HG02678 (cell line): ENCODE measurements at regions not wholly inside any gene's neighbourhood (a gene's known extent, or its start where the extent isn't known, plus 50 kb on each side); places are given as distances from the start of the nearest gene placed in this dataset.
"Not testable (repeated sequence)": the region's sequence is repeated elsewhere in the genome, so short reads cannot be mapped to it uniquely, and the experiment has no call there.

Experiments used
- ATAC-seq: cut with Tn5 transposase; IDR thresholded peaks from one replicate; pipeline ENCODE4 v1.9.1; 2021; ENCODE audit warnings: mild to moderate bottlenecking, moderate library complexity; ENCODE audit not compliant: unreplicated experiment

DNA sequence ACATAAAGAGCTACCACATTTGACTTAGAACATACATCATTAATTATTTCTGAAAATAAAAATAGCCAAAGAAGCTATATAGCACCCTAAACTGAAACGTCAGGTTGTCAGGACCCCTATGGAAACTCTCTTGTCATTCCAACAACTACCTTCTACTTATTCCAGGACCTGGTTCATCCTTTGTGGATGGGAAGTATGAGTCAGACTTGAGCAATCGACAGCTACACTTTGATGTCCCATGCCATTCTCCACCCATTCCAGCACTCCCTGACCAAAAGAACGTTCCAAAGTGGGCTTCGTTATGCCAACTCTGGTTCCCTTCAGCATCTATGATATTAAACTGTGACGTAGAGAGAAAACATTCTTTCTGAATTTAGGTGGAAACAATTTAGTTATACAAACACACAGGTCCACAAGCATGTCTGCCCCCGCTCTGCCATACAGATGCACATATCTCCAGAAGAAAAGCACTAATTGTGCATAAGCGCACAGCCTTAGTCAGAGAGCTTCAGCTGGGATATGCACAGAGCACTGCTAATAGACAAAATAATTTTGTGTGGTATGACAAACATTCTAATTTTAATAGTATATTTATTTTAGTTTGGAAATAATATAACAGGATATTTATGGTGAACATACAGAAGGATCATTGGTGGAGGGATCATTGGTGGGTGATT is 723.1 kb upstream of the B3GALT2 start:
- no peak for ATAC-seq

DNA sequence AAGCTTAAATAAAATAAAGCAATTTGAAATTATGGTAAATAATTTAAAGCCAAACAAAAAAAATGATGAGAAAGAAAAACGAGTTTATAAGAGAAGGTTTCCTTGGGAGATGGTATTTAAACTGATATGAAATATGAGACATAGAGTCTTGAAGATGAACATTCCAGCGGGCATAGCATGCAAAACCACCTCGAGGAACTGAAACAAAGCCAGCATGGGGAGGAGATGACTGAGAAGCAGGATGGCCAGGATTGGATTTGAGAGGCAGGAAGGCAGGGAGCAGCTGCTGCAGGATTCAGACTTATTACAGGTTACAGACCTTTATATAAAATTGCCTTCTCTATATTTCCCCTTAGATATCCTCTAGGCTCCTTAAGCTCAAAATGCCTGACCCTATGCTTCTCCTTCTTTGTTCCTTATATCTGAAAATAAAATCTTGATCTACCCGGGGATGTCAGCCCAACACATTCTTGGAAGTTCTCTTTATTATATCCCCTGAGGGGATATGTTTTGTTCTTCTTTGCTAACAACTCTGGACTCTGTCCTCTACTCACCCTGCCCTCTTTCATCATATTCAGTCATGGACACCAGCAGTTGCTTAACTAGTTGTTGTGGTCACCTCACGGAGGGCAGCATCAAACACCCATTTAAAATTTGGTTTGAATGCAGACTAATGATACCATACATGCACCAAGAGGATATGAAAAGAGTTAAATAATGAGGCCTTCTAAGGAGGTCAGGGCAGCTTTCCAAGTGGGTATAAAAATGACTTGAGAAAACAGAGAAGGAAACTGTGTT is 719.1 kb upstream of the B3GALT2 start:
- ATAC-seq = no peak

DNA sequence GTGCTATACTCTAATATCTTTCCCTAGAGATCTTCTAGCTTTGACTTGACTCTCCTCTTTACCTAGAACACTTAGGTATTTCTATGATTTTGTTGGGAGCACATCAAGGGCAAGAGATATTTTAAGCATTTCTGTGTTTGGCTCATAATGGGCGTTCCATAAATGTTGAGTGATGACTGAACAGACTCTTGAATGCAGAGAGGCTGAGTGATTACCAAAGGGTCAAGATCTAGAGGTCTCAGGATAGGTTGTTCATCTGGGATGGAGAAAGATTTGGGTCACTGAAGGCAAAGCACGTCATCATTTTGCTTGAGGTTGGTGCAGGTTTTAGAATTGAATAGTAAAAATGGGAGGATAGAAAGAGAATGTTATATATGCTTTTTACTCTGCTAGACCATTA is 705.4 kb upstream of the B3GALT2 start:
- no peak for ATAC-seq

- no peak for ATAC-seq
These were observed 704.5 kb upstream of the B3GALT2 start for GRCh38 chr1:193890935-193891334.

DNA sequence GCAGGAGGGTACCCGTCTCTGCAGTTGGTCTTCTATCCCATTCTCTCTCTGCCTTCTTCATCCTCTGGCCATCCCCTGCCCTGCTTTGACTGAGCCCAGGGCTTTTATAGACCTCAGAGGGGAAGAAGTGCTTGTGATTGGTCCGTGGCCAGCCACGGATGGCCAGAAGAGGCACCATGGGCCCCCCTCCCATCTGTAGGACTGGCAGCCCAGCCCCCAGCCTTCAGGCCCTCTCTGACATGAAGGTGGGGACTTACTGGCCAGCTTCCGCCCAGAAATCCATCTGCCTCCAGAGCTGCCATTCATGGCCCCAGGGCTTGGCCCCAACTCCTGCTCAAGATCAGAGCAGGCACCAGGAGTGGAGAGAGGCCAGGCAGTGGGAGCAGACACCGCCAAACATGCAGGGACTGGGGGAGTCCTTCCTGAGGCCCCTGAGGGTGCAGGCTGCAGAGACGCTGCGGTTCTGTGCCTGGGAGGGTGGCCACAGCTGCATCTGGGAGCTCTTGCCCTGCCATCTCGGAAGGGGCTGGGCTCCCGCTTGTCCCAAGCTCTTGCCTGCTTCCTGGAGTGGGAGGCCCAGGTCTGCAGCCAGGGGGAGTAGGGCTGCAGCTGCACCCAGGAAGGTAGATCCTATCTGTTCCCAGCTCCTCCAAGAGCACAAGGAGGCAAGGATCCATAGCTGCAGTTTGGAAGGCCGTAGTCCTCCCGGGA is 698.6 kb upstream of the B3GALT2 start:
- no peak for ATAC-seq

- not testable (repeated sequence) for ATAC-seq
These were observed 691.5 kb upstream of the B3GALT2 start for GRCh38 chr1:193877920-193878319.

DNA sequence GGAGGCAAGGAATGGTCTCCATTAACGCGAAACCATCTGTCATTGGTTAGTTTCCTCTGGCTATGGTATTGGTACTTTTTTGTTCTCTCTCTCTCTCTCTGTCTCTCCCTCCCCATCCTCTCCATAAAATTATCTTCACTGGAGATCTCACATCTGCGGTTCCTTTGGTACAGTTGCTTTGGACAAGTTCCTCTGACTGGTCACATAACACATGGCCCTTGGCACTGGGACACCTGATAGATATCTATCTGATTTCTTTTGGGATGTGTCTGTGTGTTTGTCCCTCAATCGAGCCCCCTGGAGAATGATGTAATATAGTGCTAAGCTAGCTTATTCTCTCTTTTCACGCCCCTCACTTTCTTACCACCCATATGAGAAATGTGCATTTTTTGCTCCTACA is 682.0 kb upstream of the B3GALT2 start:
- no peak for ATAC-seq

DNA sequence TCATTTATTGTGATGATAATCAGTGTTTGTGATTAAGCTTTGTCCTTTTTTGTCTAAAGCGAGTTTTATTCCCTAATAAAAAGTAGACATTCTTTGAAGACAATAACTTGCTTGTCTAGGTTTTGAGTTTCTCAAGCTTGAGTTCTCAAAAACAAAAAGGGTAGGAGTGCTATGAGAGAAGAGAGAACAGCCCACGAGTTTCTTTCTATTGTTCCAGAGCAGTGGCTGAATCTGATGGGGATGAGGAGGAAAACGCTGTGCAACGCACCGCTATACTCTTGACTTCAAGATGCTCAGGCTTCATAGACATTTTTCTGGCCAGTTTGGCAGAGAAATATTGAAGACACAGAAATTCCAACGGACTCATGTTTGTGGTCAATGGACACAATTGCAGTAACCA is 669.8 kb upstream of the B3GALT2 start:
- ATAC-seq = no peak

DNA sequence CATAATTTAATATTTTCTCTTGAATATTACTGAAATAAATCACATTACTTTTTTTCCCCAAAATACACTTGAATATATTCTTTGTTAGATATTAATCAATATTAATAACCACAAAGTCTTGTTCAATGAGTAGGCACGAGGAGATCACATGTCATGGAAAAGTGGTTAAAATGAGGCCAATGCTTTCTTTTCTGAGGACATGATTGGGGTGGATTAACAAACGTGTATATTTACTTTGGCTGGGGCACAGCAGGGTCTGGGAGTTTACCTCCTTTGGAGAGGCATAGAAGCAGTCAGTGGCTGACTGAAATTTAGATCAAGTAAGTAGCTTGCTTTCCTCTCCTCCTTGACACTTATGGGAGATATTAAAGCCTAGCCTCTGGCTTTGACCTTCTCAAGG is 664.3 kb upstream of the B3GALT2 start:
- no peak for ATAC-seq

DNA sequence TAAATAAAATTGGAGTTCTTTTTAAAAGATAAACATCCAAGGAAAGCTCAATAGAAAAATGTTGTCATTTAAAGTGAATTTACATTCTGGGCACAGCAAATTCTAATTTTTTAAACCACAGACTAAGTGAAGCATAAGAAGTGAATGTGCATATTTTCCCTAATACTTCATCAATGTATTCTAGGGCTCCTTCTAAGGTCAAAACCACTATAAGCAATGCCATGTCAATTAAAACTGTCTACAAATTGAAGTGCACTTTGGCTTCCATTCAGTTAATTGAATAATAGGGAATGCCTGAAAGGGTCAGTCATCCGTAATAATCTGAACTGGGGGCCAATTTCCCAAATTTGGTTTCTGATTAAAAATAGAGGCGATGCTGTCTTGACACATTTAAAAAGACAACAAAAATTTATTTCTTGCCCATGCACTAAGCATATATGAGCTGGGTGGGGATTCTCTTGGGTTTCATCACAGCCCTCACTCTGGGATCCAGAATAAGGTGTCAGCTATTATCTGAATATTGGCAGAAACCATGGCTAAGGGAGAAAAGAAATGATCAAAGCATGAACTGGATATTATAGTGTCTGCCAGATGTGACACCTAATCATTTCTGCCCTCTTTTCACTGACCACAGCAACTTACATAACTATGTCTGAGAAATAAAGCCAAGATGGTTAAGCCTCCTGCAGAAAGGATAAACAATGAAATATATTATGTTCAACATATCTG is 660.6 kb upstream of the B3GALT2 start:
- no peak for ATAC-seq

DNA sequence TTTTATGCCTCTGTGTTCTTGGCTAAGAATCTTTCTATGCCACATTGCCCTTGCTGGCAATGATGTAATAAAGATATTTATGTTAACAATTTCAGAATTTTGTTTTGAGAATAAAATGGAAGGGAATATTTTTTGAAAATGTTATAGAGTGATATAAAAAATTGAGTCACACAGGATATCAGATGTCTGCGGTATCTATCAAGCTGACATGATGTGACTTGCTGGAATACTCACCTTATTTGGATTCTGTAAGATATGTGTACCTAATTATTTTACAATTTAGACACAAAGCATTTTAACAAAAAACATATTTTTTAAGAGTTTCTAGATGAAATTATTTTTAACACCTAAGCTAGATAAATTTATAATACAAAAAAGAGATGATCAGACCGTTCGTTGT is 660.0 kb upstream of the B3GALT2 start:
- no peak for ATAC-seq

DNA sequence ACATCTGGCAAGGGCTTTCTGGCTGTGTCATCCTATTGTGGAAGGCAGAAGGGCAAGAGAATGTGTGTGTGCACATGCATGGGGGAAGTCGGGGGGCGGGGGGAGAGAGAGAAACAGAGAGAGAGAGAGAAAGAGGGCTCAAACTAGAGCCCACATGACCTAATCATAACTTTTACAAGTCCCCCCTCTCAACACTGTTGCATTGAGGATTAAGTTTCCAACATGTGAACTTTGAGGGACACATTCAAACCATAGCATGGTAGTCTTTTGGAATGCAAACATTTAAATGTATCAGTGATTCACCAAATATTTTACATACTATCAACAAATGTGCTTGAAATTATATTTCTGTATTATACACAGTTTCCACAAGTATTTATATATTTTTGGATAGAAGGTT is 655.4 kb upstream of the B3GALT2 start:
- no peak for ATAC-seq

- no peak for ATAC-seq
These were observed 645.1 kb upstream of the B3GALT2 start for GRCh38 chr1:193831465-193831864.

DNA sequence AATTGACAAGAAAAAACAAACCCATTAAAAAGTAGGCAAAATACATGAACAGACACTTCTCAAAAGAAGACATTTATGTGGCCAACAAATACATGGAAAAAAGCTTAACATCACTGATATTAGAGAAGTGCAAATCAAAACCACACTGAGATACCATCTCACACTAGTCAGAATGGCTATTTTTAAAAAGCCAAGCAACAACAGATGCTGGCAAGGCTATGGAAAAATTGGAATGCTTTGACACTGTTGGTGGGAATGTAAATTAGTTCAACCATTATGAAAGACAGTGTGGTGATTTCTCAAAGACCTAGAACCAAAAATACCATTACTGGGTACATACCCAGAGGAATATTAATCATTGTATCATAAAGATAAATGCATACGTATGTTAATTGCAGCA is 641.1 kb upstream of the B3GALT2 start:
- ATAC-seq = no peak

DNA sequence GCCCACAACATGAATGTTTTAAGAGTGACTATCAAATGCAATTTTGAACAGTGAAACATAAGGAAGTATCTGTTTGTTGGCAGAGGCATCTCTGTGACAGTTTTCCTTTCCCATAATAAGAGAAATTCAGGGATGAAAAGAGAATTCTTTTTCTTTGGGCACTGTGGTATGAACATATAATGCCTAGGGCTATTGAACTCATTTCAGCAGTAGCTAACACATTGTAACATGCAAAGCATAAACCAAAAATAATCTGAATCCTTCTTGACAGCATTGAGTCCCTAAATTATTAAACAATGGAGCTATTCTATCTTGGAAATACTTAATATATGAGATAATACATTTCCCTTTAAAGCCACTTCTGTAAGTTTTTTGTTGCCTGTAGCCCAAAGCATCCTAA is 633.0 kb upstream of the B3GALT2 start:
- no peak for ATAC-seq

DNA sequence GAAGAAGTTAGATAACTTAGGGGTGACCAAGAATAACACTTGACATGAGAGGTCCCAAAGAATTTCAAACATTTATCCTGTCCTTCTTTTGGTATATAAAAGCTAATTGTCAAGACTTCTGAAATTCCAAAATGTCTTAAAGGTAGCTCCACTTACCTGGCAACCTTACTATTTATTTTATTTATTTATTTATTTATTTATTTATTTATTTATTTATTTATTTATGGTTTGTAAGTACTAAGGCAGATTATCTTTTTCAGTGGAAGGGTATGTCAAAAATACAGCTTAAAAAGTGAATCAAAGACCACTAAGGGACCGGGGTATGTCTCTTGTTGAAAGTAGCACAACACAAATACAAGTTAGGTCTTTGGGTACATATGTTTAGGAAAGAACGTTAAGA is 620.8 kb upstream of the B3GALT2 start:
- no peak for ATAC-seq

- ATAC-seq = peak; percentile 48
These were observed 620.0 kb upstream of the B3GALT2 start for GRCh38 chr1:193806079-193807048.

- no peak for ATAC-seq
These were observed 613.7 kb upstream of the B3GALT2 start for GRCh38 chr1:193799948-193800690.

- no peak for ATAC-seq
These were observed 613.0 kb upstream of the B3GALT2 start for GRCh38 chr1:193799371-193799770.
